ENCODE measurements at regions not wholly inside any gene's neighbourhood (a gene's known extent, or its start where the extent isn't known, plus 50 kb on each side); places are given as distances from the start of the nearest gene placed in this dataset.

DNA sequence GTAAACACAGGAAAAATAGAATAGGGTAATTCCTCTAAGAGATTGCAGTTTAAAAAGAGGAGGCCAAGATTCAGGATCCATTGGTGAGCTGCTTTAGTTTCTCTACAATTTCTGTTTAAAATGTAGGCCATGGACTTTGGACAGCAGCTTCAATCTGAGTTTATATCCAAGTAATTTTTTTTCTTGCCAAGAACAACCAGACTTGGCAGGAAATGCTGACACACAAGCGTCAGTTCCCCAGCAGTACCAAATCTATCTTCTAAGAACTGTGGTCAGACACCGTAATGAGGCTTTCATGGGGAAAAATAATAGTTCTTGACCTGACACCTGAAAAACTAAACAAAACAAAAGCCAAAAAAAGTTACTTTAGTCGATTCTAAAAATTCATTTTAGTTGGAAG, 528.8 kb downstream of the CSNK1G3 start:
- TF ChIP-seq EZH2 (IDR thresholded peaks at IDR 0.05) (no peak), POLR2AphosphoS5 (IDR thresholded peaks at IDR 0.05; ENCODE audit: borderline replicate concordance, low read depth, low read length) (no peak), FOXP2 (optimal IDR thresholded peaks at IDR 0.05; ENCODE audit: control extremely low read depth, extremely low read length, insufficient read depth) (no peak)
